Upper lobe of left lung (tissue), 6 donors: ENCODE measurements at regions not wholly inside any gene's neighbourhood (a gene's known extent, or its start where the extent isn't known, plus 50 kb on each side); places are given as distances from the start of the nearest gene placed in this dataset.

Experiments
- ATAC-seq, 2 donors: fragments of 200-7000 bp; cut with Tn5 transposase; one replicate each; pipeline ENCODE4 v1.9.1; 2022; ENCODE audit warnings: mild to moderate bottlenecking in 2 of 2, moderate library complexity in 2 of 2; ENCODE audit not compliant: low FRiP score in 2 of 2
- DNase-seq, 2 donors: peaks; one replicate each; pipeline ENCODE4 v3.0.0-alpha.2; 2019 to 2020
- H3K27ac ChIP-seq, 4 donors: fragments of 200-600 bp; sonication (generic); one replicate each; pipeline ENCODE4 v1.5.1; 2016 to 2019
- H3K27me3 ChIP-seq, 4 donors: fragments of 200-600 bp; sonication (generic); one replicate each; pipeline ENCODE4 v1.5.1; 2017 to 2019
- H3K36me3 ChIP-seq, 4 donors: fragments of 200-600 bp; sonication (generic); one replicate each; pipeline ENCODE4 v1.5.1; 2016 to 2019
- H3K4me1 ChIP-seq, 4 donors: fragments of 200-600 bp; sonication (generic); one replicate each; pipeline ENCODE4 v1.5.1; 2018 to 2019
- H3K4me3 ChIP-seq, 4 donors: fragments of 200-600 bp; sonication (generic); one replicate each; pipeline ENCODE4 v1.5.1; 2017 to 2019; ENCODE audit warnings: mild to moderate bottlenecking in 2 of 4, moderate library complexity in 1 of 4
- H3K9me3 ChIP-seq, 4 donors: fragments of 200-600 bp; sonication (generic); one replicate each; pipeline ENCODE4 v1.5.1; 2018 to 2019
- EP300 ChIP-seq, 4 donors: sonication (generic); formaldehyde crosslinking; IDR thresholded peaks; one replicate each; pipeline ENCODE4 v1.5.1; 2017; ENCODE audit warnings: antibody characterized with exemption in 4 of 4, control low read depth in 2 of 4
- POLR2A ChIP-seq, 4 donors: fragments of 450-650 bp; IDR thresholded peaks; one replicate each; pipeline ENCODE4 v1.5.1; 2016 to 2017; ENCODE audit warnings: antibody characterized with exemption in 4 of 4, mild to moderate bottlenecking in 2 of 4
- POLR2AphosphoS5 ChIP-seq, 2 donors: sonication (generic); formaldehyde crosslinking; IDR thresholded peaks; one replicate each; pipeline ENCODE4 v1.5.1; 2017; ENCODE audit warnings: antibody characterized with exemption in 2 of 2
- WGBS, 2 donors: methylation state at CpG; one replicate each; pipeline ENCODE4 v1.1.5; 2017 to 2018; 5-methylcytosine and 5-hydroxymethylcytosine counted together
- TF ChIP-seq, protein P1 (sequence below), 6 experiments: fragments of 450-650 bp in 4 of 6; fragments of 200-600 bp in 2 of 6; sonication (generic) in 2 of 6; IDR thresholded peaks; one replicate each; pipeline ENCODE4 v1.5.1; 2016 to 2019; ENCODE audit warnings: antibody characterized with exemption in 6 of 6
- donor health status: DM: no; HTN: no; CAD: no; lungs with moderate emphysema.
- donor health status: DM: no; HTN: yes; CAD: no; lungs with severe emphysema.

- Histone ChIP-seq H3K36me3 (no peaks in the 10 kb centered on the region), H3K4me1 (no peaks in the 10 kb centered on the region), H3K4me3 (no peak overlapping the region), H3K27me3 (no peaks in the 10 kb centered on the region), H3K9me3 (peaks cover 0 to 7% (median 3%) of the 10 kb centered on the region in 4 donors), H3K27ac (no peak overlapping the region)
- WGBS, 2 donors: 86 to 90% methylated on average over 7 of the region's 7 CpGs
- ATAC-seq: no peak
- TF ChIP-seq POLR2AphosphoS5 (IDR thresholded peaks at IDR 0.05): no peak
- TF ChIP-seq, protein P1, sequence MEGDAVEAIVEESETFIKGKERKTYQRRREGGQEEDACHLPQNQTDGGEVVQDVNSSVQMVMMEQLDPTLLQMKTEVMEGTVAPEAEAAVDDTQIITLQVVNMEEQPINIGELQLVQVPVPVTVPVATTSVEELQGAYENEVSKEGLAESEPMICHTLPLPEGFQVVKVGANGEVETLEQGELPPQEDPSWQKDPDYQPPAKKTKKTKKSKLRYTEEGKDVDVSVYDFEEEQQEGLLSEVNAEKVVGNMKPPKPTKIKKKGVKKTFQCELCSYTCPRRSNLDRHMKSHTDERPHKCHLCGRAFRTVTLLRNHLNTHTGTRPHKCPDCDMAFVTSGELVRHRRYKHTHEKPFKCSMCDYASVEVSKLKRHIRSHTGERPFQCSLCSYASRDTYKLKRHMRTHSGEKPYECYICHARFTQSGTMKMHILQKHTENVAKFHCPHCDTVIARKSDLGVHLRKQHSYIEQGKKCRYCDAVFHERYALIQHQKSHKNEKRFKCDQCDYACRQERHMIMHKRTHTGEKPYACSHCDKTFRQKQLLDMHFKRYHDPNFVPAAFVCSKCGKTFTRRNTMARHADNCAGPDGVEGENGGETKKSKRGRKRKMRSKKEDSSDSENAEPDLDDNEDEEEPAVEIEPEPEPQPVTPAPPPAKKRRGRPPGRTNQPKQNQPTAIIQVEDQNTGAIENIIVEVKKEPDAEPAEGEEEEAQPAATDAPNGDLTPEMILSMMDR (IDR thresholded peaks at IDR 0.05): no peak
- no peak for TF ChIP-seq EP300 (IDR thresholded peaks at IDR 0.05)
- no peak for TF ChIP-seq POLR2A (IDR thresholded peaks at IDR 0.05)
- peak in 1 of 2 donors; percentile 36 for DNase-seq
Measured at GRCh38 chr1:195791796-195792195, 816.4 kb downstream of the KCNT2 start.

GRCh38 chr1:195790514-195791168, 817.6 kb downstream of the KCNT2 start:
- DNase-seq: peak in 1 of 2 donors; percentile 49
- no peak for TF ChIP-seq POLR2AphosphoS5 (IDR thresholded peaks at IDR 0.05)
- peaks cover 0 to 7% (median 3%) of the 10 kb centered on the region in 4 donors for H3K9me3 ChIP-seq
- no peak overlapping the region for H3K27ac ChIP-seq
- ATAC-seq: peak; percentile 36 to 53
- 80 to 94% methylated on average over 2 to 4 of the region's 8 CpGs for WGBS, 2 donors
- no peak overlapping the region for H3K4me3 ChIP-seq
- no peaks in the 10 kb centered on the region for H3K27me3 ChIP-seq
- H3K4me1 ChIP-seq: no peaks in the 10 kb centered on the region
- no peaks in the 10 kb centered on the region for H3K36me3 ChIP-seq

DNA sequence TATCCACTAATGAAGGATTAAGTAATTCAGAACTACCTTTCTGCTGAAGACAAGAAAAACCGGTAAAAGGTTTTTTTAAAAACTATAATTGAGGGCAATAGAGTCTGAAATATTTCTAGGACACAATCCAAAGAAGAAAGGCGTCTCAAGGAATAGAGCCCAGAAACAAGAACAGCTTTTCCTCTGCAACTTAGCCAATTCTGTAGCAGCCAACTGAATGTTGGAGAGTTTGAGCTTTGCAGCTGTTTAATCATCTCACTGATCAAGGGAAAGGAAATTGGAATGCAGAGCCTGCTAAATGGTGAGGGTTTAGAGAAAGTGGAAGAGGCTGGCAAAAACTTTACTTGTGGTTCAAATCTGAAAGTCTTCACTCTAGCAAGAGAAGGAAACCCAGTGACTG, 818.9 kb downstream of the KCNT2 start:
- no peak for TF ChIP-seq EP300 (IDR thresholded peaks at IDR 0.05)
- no peak for TF ChIP-seq POLR2AphosphoS5 (IDR thresholded peaks at IDR 0.05)
- TF ChIP-seq, protein P1 (IDR thresholded peaks at IDR 0.05): no peak
- TF ChIP-seq POLR2A (IDR thresholded peaks at IDR 0.05): no peak
- no peak overlapping the region for H3K27ac ChIP-seq
- H3K4me3 ChIP-seq: no peak overlapping the region
- no peaks in the 10 kb centered on the region for H3K36me3 ChIP-seq
- peaks cover 0 to 7% (median 3%) of the 10 kb centered on the region in 4 donors for H3K9me3 ChIP-seq
- 62 to 66% methylated on average over 2 of the region's 2 CpGs for WGBS, 2 donors
- H3K4me1 ChIP-seq: no peaks in the 10 kb centered on the region
- no peak for DNase-seq
- no peaks in the 10 kb centered on the region for H3K27me3 ChIP-seq
- no peak for ATAC-seq

- TF ChIP-seq POLR2A (IDR thresholded peaks at IDR 0.05): no peak
- WGBS, 2 donors: 67 to 71% methylated on average over 4 of the region's 4 CpGs
- Histone ChIP-seq H3K36me3 (no peaks in the 10 kb centered on the region), H3K27me3 (no peaks in the 10 kb centered on the region), H3K27ac (no peak overlapping the region), H3K4me1 (no peaks in the 10 kb centered on the region), H3K4me3 (no peak overlapping the region), H3K9me3 (peaks cover 0 to 7% (median 3%) of the 10 kb centered on the region in 4 donors)
- DNase-seq (no peak), ATAC-seq (no peak)
Measured at GRCh38 chr1:195788721-195789120, 819.5 kb downstream of the KCNT2 start.

DNA sequence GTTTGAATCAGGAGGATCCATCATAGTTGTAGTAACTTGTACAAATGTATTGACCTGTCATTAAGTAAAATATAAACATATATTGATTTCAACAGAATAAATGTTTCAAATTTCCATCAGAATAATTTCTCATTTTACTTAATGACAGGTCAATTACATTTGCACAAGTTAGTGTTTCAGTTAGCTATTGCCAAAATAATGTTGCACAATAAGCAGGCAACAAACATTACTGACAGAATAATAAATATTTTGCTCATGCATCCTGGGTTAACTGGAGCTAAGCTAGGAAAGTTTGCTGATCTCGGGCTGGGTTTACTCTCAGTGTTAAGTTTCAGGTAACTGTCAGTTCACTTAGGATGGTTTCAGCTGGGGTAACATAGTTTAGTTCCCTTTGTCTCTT, 822.4 kb downstream of the KCNT2 start:
- H3K4me3 ChIP-seq: no peak overlapping the region
- H3K36me3 ChIP-seq: no peaks in the 10 kb centered on the region
- ATAC-seq (no peak), DNase-seq (no peak)
- H3K4me1 ChIP-seq: no peaks in the 10 kb centered on the region
- no peak for TF ChIP-seq POLR2A (IDR thresholded peaks at IDR 0.05)
- TF ChIP-seq EP300 (IDR thresholded peaks at IDR 0.05): no peak
- TF ChIP-seq, protein P1 (IDR thresholded peaks at IDR 0.05): no peak
- TF ChIP-seq POLR2AphosphoS5 (IDR thresholded peaks at IDR 0.05): no peak
- no peak overlapping the region for H3K27ac ChIP-seq
- WGBS, 2 donors: 55 to 67% methylated on average over 1 of the region's 1 CpG
- no peaks in the 10 kb centered on the region for H3K27me3 ChIP-seq
- H3K9me3 ChIP-seq: peaks cover 0 to 3% (median 0%) of the 10 kb centered on the region in 4 donors

GRCh38 chr1:195773931-195774330, 834.3 kb downstream of the KCNT2 start:
- H3K36me3 ChIP-seq: no peaks in the 10 kb centered on the region
- no peaks in the 10 kb centered on the region for H3K27me3 ChIP-seq
- ATAC-seq (no peak), DNase-seq (no peak)
- no peaks in the 10 kb centered on the region for H3K9me3 ChIP-seq
- no peaks in the 10 kb centered on the region for H3K4me1 ChIP-seq
- 88 to 90% methylated on average over 3 of the region's 3 CpGs for WGBS, 2 donors
- no peak overlapping the region for H3K4me3 ChIP-seq
- TF ChIP-seq POLR2AphosphoS5 (IDR thresholded peaks at IDR 0.05) (no peak), EP300 (IDR thresholded peaks at IDR 0.05) (no peak), POLR2A (IDR thresholded peaks at IDR 0.05) (no peak)
- TF ChIP-seq, protein P1 (IDR thresholded peaks at IDR 0.05): no peak
- no peak overlapping the region for H3K27ac ChIP-seq
